ENCODE measurements at regions not wholly inside any gene's neighbourhood (a gene's known extent, or its start where the extent isn't known, plus 50 kb on each side); places are given as distances from the start of the nearest gene placed in this dataset.
A peak's percentile ranks its signal among the peaks of the same experiment; 100 is the strongest.

DNA sequence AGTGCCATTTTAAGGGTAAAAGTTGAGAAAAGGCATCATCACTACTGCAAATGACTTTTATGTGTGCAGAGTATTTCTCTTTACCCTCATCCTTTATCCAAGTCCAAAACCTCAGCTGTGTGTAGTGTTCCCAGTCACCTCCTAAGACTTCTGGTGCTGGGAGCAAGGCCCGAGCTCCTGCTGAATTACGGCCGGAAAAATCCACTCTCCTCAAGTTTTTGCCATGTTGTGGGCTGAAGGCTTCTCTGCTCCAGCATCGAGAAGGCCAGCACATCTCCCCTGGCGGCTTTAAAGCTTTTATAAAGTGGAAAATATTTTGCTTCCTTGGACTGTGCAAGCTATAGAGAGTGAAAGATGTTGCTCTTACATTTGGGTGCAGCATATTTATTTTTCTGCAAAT lies 153.2 kb upstream of the THBS2 start:
- DNase-seq = no peak

DNA sequence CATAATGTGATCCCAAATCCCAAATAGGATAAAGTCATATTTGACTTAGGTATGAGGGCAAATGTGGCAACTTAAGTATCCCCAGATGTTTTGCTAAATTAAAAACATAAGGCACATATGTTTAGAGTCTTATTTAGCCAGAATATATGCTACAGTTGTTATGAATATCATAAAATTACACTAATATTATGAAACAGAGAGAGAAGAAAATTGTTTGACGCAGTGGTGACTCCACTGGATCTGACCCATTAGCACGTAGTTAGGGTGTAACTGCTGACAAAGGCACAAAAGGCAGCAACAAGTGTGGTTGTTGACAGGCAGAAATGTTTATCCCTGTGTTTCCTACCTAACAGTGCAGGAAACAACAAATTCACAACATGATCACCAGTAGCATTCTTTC lies 152.4 kb upstream of the THBS2 start:
- DNase-seq = no peak

DNA sequence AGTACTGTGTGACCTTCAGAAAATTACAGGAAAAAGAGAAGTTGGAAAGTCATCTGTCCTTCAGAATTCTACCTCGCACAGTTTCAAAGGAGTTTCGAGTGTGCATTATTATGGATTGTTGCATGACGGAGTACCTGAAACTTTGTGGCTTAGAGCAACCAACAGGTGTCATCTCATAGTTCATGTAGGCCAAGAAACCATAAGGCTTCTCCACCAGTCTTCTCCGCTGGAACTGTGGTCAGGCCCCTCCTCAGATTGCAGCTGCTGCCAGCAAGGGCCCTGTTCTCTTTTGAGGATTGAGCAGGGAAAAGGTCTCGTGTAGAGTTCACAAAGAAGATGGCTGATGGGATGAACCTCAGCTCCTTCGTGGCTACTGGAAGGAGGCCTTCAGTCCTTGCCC lies 151.2 kb upstream of the THBS2 start:
- DNase-seq = no peak

DNA sequence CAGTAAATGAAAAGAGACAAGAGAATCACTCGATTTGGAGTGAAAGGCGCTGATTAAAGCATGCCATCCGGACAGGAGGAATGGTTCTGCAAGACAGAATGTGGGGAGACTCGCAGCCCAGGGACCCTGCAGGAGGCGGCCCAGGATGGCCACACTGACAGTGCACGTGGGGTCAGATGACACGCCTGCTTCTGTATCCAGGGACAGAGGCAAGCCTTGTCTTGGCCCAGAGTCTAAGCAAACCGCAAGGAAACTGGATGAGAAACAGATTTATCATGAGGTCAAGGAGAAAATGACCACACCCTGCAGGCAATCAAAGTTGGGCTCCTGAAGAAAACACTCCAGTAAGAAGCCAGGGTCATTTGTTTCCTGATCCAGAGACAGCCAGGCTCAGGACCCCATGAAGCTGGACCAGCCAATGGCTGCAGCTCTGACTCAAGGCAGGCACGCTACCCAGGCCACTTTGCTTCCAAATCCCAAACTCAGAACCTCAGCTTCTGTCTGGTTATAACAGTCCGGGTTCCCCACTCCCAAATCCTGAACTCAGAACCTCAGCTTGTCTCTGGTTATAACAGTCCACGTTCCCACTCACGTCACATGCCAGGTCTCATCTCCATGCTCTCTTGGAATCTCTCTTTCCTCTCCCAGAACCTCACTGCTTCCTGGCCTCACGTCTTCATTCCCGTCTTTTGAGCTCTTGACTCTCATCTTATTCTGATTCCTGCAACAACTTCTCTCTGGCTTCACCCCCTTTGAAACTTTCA lies 144.9 kb upstream of the THBS2 start:
- no peak for DNase-seq

DNA sequence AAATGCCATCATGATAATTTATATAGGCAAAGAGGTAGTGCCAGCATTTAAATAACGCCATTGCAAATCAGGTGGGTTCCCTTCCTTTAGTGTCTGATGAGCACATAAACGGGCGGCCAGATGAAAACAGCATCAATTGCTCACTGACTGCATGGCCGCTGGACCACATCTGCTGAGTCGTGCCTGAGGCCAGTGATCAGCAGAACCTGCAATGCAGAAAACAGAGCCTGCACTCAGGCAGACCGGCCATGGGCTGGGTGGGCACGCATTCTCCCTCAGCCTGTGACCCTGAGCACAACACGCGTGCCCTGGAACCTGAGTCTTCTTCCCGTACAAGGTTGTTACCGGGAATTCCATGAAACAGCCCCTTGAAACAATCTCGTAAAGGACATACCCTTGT lies 144.0 kb upstream of the THBS2 start:
- DNase-seq = no peak

DNA sequence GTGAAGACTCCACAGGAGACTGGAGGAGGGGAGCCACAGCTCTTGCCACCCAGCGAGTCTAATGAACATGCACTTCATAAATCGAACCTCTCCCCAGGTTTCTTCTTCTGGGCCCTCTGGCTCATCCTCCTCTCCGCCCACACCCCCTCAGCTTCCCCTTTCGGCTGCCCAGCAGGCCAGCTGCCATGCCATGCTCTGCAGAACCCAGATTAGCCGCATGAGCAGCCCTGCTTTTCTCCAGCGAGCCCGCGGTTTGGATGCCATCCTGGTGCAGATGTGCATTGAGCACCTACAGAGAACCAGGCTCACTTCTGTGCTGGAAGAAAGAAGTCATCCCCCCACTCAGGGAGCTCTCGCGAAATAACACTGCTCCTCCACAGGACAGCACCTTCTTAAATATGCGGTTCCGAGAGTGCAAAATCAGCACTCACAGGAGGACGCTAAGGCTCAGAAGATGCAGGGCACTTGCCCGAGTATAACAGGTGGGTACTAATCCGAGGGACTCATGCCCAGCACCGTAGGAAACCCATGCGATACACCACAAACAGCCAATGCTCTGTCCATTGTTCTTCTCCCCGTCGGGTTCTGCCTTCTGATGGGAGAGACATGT lies 143.0 kb upstream of the THBS2 start:
- DNase-seq = no peak

DNA sequence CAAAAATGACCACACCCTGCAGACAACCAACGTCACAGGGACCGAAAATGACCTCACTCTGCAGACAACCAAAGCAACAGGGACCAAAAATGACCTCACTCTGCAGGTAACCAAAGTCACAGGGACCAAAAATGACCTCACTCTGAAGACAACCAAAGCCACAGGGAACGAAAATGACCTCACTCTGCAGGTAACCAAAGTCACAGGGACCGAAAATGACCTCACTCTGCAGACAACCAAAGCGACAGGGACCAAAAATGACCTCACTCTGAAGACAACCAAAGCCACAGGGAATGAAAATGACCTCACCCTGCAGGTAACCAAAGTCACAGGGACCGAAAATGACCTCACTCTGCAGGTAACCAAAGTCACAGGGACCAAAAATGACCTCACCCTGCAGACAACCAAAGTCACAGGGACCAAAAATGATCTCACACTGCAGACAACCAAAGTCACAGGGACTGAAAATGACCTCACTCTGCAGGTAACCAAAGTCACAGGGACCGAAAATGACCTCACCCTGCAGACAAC lies 142.4 kb upstream of the THBS2 start:
- peak; percentile 31 for DNase-seq

DNA sequence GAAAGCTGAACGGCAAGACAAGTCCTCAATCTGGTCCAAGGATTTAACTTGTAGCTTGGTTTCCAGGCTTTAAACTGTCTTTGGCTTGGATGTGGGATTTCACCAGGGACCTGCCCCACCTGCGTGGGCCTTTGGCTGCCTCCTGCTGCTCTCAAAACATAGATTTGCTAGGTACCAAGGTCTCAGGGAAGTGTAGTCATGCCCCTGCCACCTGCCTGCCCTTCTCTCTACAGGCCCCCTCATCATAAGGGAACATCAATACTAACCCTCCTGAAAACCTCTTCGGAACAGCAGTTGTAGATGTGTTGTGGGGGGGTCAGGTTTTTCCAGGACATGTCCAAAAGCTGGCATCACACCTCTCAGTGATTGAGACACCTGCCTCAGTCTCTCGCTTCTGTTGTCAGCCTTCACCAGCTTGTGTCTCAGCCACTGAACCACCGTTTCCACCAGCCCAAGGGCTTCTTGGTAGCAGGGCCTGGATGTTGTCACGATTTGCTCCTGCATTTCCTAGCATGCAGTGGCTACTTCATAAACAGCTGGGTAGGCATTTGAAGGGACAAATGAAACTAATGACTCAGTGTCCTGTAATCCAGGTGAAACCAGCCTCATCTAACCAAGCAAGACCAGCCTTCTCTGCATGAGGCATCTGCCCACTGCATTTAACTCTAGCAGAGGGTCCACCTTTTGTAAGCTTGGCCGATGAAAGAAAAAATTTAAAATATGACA lies 141.6 kb upstream of the THBS2 start:
- DNase-seq = peak; percentile 14

DNA sequence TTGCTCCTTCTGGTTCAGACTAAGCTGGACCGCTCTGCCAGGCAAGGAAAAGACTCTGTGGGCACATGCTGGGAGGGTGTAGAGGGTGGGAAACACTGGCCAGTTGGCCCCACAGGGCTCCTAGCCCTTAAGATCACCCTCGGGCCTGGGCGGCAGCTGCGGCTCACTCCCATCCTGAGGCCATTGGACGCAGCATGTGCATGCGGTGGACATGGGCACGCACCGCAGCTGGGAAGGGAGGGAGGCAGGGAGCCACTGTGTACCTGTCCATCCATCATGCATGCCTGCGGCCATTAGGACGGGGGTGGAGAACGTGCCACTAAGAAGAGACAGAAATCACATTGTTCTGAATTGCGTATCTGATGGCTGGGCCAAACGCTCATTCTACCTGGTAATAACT lies 140.1 kb upstream of the THBS2 start:
- no peak for DNase-seq

DNA sequence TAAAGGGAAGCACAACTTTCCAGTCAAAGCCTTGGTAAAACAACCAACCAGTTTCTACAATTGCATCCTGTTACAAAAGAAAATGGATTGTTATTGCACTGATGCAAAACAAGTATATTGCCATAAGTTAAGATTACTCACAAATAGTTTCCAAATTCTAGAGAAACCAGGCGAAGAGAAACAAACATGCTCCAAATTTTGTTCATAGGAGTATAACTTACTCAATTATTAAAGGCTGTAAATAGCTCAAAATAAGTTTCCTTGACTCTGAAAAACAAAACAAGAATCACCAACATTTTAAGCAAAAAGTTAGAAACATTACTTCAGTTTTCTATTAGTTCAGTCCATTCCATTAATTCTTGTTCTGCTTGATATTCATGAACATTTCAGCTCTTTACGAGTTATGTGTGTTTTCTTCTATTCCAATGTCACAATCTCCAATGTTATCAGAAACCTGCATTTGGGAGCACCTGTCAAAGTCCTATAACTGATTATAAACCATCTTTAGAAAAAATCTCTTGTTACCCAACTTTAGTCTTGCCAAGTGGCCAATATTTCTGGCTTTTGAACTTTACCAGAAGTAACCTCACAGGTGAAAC lies 137.9 kb upstream of the THBS2 start:
- DNase-seq = no peak

DNA sequence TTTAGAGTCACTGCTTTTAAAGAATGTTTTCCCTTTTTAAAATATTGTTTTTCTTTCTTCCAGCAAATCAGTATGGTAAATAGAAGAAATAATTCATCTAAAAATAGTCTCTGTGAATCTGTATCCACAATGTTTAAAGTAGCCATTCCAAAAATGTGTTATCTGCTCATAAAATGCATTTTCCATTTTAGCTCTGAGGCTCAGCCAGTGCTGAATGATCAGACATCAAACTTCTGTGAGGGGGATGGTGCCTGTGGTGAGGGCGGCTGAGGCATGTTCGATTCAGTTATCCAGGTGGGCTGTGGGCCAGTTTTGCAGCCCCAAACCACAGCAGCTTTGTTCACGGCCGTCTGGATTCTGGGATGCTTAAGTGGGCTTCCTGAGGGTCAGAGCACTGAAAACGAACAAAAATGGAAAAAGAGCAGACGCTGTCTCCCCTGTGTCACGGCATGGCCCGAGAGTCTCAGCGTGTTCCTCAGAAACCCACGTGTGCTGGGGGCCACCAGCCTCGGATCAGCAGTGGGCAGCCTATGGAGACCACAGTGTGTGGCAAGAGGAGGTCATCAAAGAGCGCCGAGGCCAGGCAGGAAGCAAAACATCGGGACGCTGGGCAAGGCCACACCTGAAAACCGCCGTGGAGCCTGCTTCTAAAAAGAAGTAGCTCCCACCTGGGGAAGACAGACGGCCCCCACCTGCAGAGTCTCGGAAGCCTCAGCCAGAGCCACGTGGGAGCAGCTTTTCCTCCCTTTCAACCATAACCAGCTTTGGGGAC lies 134.9 kb upstream of the THBS2 start:
- no peak for DNase-seq

DNA sequence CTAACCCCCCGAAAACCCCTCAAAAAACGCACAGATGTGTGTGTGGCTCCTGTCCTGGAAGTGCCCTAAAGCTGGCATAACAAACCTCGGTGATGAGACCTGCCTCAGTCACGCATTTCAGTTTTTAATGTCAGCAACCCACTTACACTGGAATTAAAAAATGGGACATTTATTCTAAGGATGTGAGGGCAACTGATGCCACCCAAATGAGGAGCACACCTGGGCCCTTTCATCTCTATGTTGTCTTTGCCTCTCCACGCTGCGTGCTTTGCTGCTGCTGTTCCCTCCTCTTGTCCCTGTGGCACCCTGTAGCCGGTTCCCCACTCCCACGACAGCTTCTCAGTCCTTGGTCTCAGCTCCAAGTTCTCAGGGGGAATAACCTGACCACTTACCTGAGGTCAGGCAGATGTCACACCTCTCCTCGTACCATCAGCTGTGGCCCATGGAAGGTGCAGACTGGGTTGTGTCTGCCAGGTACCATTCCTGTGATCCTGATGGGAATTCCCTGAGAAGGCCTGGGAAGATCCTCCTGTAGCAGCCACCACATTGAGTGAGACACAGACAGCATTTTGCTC lies 134.2 kb upstream of the THBS2 start:
- DNase-seq = no peak

DNA sequence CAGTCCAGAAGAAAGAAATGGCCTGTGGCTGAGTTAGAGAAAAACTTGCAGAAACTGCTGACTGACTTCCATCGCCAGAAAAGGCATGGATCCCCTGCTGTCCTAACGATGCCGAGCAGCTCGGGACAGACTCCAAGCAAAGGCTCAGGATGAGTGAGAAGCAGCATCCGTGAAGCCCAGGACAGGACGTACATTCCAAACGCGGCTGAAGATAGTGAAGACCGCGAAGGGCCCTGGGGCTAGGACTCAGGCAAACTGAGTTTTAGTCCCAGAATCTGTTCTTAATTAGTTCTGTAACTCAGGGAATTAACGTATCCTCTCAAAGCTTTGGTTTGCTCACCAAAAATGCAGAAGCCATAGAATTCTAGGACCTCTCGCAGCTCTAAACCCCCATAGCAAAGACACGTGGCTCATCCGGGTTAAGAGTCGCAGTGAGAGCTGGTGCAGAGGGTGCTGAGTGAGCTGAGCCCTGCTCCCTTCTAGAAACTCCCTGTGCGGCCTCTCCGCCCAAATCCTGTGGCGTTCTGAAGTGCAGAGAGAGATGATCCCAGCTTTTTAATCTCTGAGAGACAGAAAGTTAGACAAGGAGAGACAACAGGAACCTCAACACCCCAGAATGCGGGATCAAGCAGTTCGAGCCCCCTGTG lies 132.9 kb upstream of the THBS2 start:
- DNase-seq = no peak

DNA sequence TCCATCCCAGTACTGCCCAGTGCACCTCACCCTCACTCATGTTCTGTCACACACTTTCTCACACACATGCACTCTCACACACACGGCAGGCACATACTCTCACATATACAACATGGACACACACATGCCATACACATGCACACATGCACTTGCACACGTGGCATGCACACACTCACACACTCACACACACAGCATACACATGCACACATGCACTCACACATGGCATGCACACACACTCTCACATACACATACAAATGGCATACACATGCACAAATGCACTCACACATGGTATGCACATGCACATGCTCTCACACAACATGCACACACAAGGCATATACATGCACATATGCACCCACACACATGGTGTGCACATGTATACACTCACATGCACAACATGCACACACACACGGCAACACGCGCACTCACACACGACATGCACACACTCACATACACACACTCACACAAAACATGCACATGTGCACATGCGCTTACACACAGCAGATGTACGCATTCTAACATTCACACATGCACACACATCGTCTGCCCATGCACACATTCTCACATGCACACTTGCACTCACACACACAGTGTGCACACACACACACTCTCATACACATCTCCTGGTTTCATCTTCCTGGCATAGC lies 131.7 kb upstream of the THBS2 start:
- DNase-seq = no peak

DNA sequence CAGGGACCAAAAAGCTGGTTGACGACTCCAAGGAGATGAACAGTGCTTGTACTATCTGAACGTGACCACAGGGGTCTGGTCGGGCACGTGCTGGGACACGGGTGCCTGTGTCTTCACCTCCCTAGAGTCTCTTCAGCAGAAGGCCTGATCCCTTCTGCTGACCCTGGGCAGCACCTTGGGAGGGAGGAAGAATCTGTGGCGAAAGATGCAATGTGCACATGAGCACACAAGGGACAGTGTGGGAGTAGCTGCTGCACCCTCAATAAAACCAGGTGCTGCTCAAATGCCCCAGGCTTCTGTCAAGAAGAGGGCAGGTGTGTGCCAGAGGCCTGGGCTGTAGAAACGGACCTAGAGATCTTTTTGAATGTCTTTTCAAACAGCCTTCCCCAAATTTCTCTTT lies 130.6 kb upstream of the THBS2 start:
- DNase-seq = no peak

DNA sequence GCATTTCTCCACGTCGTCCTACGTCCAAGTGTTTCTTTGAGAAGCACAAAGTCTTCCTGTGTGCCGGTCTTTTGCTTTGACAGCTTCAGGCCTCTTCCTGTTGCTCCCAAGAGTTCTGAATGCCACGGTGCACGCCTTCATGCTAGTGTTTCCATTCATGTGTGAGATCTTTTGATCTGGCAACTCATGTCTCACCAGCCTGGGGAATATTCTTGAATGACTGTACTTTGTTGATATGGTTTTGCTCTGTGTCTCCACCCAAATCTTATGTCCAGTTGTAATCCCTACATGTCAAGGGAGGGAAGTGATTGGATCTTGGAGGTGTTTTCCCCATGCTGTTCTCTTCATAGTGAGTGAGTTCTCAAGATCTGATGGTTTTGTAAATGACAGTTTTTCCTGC lies 129.6 kb upstream of the THBS2 start:
- no peak for DNase-seq

DNA sequence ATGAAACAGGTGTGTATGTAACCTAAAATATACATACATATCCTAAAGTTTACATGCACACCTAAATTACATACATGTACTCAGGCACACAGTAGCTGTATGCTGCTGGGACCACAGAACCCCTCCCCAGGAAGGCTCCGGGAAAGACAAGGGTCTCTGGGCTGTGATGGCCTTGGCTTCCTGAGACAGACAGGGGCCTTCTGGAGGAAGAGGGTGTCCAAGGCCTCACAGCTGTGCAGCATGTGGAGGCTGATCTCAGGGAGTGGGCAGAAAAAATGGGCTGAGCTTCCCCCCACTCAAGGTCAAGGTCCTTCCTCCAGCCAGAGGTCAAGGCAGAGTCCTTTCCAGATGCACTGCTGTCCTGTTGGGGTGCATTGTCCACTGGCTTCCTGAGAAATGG lies 129.1 kb upstream of the THBS2 start:
- DNase-seq = no peak

DNA sequence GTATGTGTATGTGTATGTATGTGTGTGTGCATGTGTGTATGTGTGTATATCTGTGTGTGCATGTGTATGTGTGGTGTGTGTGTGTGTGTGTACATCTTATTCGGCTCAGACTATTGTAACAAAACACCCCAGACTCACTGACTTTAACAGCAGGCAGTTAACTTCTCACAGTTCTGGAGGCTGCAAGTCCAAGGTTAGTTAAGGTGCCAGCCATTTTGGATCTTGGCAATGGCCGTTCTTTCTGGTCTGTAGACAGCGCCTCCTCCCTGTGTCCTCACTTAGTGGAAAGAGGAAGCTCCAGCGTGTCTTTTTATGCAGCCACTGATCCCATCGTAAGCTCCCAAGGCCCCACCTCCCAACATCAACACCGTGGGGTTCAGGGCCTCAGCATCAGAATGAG lies 128.3 kb upstream of the THBS2 start:
- no peak for DNase-seq

DNA sequence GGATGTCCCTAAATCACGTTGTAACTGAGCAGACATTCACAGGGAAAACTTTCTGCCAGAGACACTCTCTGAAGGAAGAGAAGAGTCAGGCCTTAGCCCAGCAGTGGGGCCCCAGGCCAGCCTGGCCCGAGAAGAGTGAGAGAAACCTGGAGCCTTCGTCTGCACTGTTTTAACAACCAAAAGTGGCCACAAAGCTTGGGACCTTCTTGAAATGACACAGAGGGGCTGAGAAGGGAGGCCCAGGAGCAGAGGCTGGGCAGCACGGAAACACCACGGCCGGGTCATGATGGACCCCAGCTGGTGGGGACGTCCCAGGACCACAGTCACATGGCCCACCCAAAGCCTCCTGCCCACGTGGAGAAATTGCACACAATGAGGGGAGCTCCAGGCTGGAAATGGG lies 126.8 kb upstream of the THBS2 start:
- no peak for DNase-seq

DNA sequence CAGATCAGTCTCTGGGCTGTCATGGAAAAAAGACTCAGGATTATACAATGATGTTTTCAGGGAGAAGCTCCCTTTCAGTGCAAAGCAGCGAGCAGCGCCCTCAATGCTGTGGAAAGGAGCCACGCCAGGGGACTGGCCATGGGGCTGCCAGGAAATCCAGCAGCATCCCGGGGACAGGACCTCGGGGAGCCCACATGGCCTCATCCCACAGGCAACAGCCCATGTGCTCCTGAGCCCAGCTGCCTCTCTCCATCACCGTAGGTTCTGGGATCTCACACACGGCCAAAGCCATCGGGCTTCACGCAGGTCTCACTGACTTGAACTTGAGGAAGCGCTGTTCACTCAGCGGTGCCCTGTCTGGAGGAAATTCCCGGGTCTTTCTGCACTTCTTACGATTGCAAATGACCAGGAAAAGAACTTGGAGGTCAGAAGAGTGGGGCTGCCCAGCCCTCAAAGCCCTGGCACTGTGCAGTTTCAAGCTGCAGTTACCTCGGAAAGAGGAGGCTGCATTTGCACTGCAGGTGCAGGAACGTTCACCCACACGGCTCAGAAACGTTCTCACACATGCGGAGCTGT lies 125.9 kb upstream of the THBS2 start:
- no peak for DNase-seq
